Heart left ventricle (tissue), 16 donors: ENCODE measurements at regions not wholly inside any gene's neighbourhood (a gene's known extent, or its start where the extent isn't known, plus 50 kb on each side); places are given as distances from the start of the nearest gene placed in this dataset.

ENCODE experiments used
- ATAC-seq, 4 donors: fragments of 200-7000 bp; cut with Tn5 transposase; one replicate each; pipeline ENCODE4 v1.9.1; 2020 to 2022; ENCODE audit warnings: moderate library complexity in 4 of 4, mild to moderate bottlenecking in 3 of 4, moderate number of reproducible peaks in 1 of 4
- DNase-seq, 5 donors: peaks; one replicate each; pipeline ENCODE4 v3.0.0-alpha.2; 2020
- H3K27ac ChIP-seq, 12 donors: fragments of 200-600 bp; sonication (generic) in 4 of 12; one replicate each; pipeline versions ENCODE4 v1.5.0 to v1.8.0; 2016 to 2022; ENCODE audit warnings: mild to moderate bottlenecking in 2 of 12
- H3K27me3 ChIP-seq, 9 donors: fragments of 200-600 bp; sonication (generic) in 2 of 9; one replicate each; pipeline versions ENCODE4 v1.5.1 to v1.8.0; 2016 to 2022; ENCODE audit warnings: mild to moderate bottlenecking in 3 of 9
- H3K36me3 ChIP-seq, 9 donors: fragments of 200-600 bp; sonication (generic) in 2 of 9; one replicate each; pipeline versions ENCODE4 v1.5.0 to v1.8.0; 2018 to 2022; ENCODE audit warnings: mild to moderate bottlenecking in 2 of 9
- H3K4me1 ChIP-seq, 12 donors: fragments of 200-600 bp; sonication (generic) in 4 of 12; one replicate each; pipeline versions ENCODE4 v1.5.0 to v1.8.0; 2016 to 2022; ENCODE audit warnings: mild to moderate bottlenecking in 3 of 12
- H3K4me3 ChIP-seq, 12 donors: fragments of 200-600 bp; sonication (generic) in 4 of 12; one replicate each; pipeline versions ENCODE4 v1.5.0 to v1.8.0; 2017 to 2022; ENCODE audit warnings: mild to moderate bottlenecking in 9 of 12, moderate library complexity in 4 of 12
- H3K9me3 ChIP-seq, 12 donors: fragments of 200-600 bp; sonication (generic) in 4 of 12; one replicate each; pipeline versions ENCODE4 v1.5.0 to v1.8.0; 2016 to 2022; ENCODE audit warnings: mild to moderate bottlenecking in 1 of 12
- CTCF ChIP-seq, 12 donors: fragments of 200-600 bp; sonication (generic) in 4 of 12; IDR thresholded peaks; one replicate each; pipeline versions ENCODE4 v1.5.0 to v1.8.0; 2018 to 2022; ENCODE audit warnings: antibody characterized with exemption in 12 of 12, mild to moderate bottlenecking in 5 of 12
- POLR2A ChIP-seq, 2 donors: fragments of 450-650 bp; IDR thresholded peaks; one replicate each; pipeline ENCODE4 v1.6.1; 2017; ENCODE audit warnings: antibody characterized with exemption in 2 of 2, mild to moderate bottlenecking in 2 of 2, moderate library complexity in 2 of 2
- WGBS, 4 donors: extraction: QIAGEN DNeasy Blood & Tissue Kit in 2 of 4; methylation state at CpG; one replicate each; pipeline versions ENCODE4 v1.1.5 to v1.1.7; 2013 to 2018; 5-methylcytosine and 5-hydroxymethylcytosine counted together
- intact Hi-C, 10 donors: fragments of 100-400 bp; cut with DNase I; formaldehyde crosslinking; loops; one replicate each; pipeline versions ENCODE4 v1.11.1 to v1.14.2; 2022
- donor health status: ischemic (EF 13 %, LVEDD 7.1; RV severe dilation, severe dysfunction).
- donor health status: healthy with polysubstance abuse.
- donor health status: DM: no; HTN: yes; CAD: no.
- donor health status: DM: no; HTN: no; CAD: no.
- donor health status: ischemic (EF 25% LVEDD 6.9; RV normal size, moderate dysfunction).
- donor health status: ischemic (EF 25% LVEDD 5.7; RV mildly dilated, moderate dysfunction).
- donor health status: healthy.
- donor health status: DM: yes; HTN: yes; CAD: no.
- donor health status: ischemic (EF 35%, LVEDD 5.7; RV mildly dilated, moderate dysfunction).
- donor health status: nonischemic (EF 11% LVEDD 7.7; RV severe dilation, severe dysfunction).
- donor health status: DM: yes; HTN: yes; CAD: no.
- donor health status: PGD.
- donor health status: ischemic (EF 29% LVEDD 5.4; RV normal size, mild dysfunction).
- donor health status: nonischemic (EF 23%, LVEDD 6.1; RV moderate dilation, normal function).

GRCh38 chr14:104474495-104475213 lies 104.9 kb upstream of the C14orf180 start:
- Histone ChIP-seq H3K4me1 (no peaks in the 10 kb centered on the region), H3K9me3 (no peaks in the 10 kb centered on the region), H3K27me3 (peaks cover 0 to 22% (median 0%) of the 10 kb centered on the region in 9 donors), H3K36me3 (no peaks in the 10 kb centered on the region), H3K27ac (no peak overlapping the region), H3K4me3 (no peak overlapping the region)
- intact Hi-C loops: no loop called here
- no peak for TF ChIP-seq POLR2A (IDR thresholded peaks at IDR 0.05)
- no peak for TF ChIP-seq CTCF (IDR thresholded peaks at IDR 0.05)
- 73 to 80% (median 75%) methylated on average over 18 of the region's 18 CpGs for WGBS, 4 donors
- DNase-seq (no peak), ATAC-seq (no peak)

GRCh38 chr14:104475256-104475655 lies 104.3 kb upstream of the C14orf180 start:
- no peak for ATAC-seq
- Histone ChIP-seq H3K9me3 (peaks cover 0 to 2% (median 0%) of the 10 kb centered on the region in 12 donors), H3K27me3 (peaks cover 0 to 22% (median 0%) of the 10 kb centered on the region in 9 donors), H3K36me3 (no peaks in the 10 kb centered on the region), H3K27ac (no peak overlapping the region), H3K4me3 (no peak overlapping the region), H3K4me1 (no peaks in the 10 kb centered on the region)
- no peak for DNase-seq
- 88 to 93% (median 89%) methylated on average over 10 to 12 of the region's 12 CpGs for WGBS, 4 donors
- TF ChIP-seq CTCF (IDR thresholded peaks at IDR 0.05) (no peak), POLR2A (IDR thresholded peaks at IDR 0.05) (no peak)
- intact Hi-C loops: no loop called here

- no peak overlapping the region for H3K4me3 ChIP-seq
- ATAC-seq (no peak), DNase-seq (no peak)
- no peak for TF ChIP-seq POLR2A (IDR thresholded peaks at IDR 0.05)
- TF ChIP-seq CTCF (IDR thresholded peaks at IDR 0.05): no peak
- H3K27ac ChIP-seq: no peak overlapping the region
- 84 to 94% (median 88%) methylated on average over 6 to 10 of the region's 10 CpGs for WGBS, 4 donors
- peaks cover 0 to 8% (median 0%) of the 10 kb centered on the region in 12 donors for H3K9me3 ChIP-seq
- H3K36me3 ChIP-seq: no peaks in the 10 kb centered on the region
- H3K27me3 ChIP-seq: peaks cover 0 to 22% (median 0%) of the 10 kb centered on the region in 9 donors
- H3K4me1 ChIP-seq: no peaks in the 10 kb centered on the region
- intact Hi-C loops: no loop called here
These were observed 103.8 kb upstream of the C14orf180 start for GRCh38 chr14:104475802-104476201.

GRCh38 chr14:104476437-104476836 lies 103.1 kb upstream of the C14orf180 start:
- DNase-seq (no peak), ATAC-seq (no peak)
- H3K36me3 ChIP-seq: no peaks in the 10 kb centered on the region
- 79 to 96% (median 85%) methylated on average over 9 to 10 of the region's 10 CpGs for WGBS, 4 donors
- peaks cover 0 to 22% (median 0%) of the 10 kb centered on the region in 9 donors for H3K27me3 ChIP-seq
- TF ChIP-seq POLR2A (IDR thresholded peaks at IDR 0.05): no peak
- no peak for TF ChIP-seq CTCF (IDR thresholded peaks at IDR 0.05)
- H3K4me3 ChIP-seq: no peak overlapping the region
- no peak overlapping the region for H3K27ac ChIP-seq
- H3K9me3 ChIP-seq: peaks cover 0 to 14% (median 2%) of the 10 kb centered on the region in 12 donors
- intact Hi-C loops: no loop called here
- no peaks in the 10 kb centered on the region for H3K4me1 ChIP-seq
